Activated CD4-positive, CD25-positive, alpha-beta regulatory T cell (primary cell): ENCODE measurements at regions not wholly inside any gene's neighbourhood (a gene's known extent, or its start where the extent isn't known, plus 50 kb on each side); places are given as distances from the start of the nearest gene placed in this dataset.

Source experiments
- DNase-seq, 4 experiments: peaks; one replicate each; lab custom pipeline; 2025; lab: John Stamatoyannopoulos, UW

DNA sequence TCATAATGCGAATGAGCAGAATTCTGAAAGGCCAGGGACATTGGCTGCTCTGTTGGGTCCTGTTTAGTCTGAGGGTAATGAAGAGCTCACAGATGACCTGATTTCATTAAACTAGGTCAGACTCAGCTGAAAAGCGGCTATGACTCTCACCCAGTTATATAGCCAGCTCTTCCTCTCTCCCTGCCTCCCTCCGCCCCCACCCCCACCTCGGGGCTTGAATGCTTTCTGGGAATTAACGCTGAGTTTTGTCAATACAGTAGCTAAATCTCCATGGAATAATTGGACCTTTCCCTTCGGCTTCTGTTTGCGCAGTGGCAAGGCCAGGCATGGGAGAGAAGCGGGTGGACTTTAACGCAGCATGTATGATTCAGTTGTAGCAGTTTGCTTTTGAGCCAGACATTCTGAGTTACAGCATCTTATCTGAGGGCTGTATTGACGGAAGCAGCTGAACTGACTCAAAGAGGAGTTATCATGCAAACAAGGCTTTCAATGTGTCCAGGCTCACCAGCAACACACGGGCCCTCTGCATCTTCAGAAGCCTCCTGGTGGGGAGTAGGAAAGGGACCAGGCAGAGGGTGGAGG, 110.6 kb downstream of the MYCN start:
- no peak for DNase-seq

GRCh38 chr2:16050261-16050907, 110.0 kb downstream of the MYCN start:
- no peak for DNase-seq

DNA sequence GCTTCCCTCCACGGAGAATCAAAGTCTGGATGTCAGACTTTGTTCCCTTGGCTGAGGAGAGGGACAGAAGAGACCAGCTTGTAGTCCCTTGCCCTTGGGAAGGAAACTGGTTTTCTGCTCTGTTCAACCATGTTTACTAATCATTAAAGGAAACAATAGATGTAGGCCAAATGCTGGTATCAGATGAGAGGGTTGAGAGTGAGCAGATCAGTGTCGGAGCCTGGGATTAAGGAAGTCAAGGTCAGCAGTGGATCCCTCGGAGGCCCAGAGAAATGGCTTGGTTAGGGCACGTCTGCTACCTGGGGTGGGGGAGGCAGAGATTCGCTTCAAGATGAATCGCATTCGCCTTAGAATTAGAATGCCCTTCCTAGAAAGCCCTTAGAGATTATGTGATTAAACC, 109.1 kb downstream of the MYCN start:
- no peak for DNase-seq

- no peak for DNase-seq
Measured at GRCh38 chr2:16048466-16048865, 108.1 kb downstream of the MYCN start.

GRCh38 chr2:16047701-16048100, 107.4 kb downstream of the MYCN start:
- DNase-seq, result no peak

DNA sequence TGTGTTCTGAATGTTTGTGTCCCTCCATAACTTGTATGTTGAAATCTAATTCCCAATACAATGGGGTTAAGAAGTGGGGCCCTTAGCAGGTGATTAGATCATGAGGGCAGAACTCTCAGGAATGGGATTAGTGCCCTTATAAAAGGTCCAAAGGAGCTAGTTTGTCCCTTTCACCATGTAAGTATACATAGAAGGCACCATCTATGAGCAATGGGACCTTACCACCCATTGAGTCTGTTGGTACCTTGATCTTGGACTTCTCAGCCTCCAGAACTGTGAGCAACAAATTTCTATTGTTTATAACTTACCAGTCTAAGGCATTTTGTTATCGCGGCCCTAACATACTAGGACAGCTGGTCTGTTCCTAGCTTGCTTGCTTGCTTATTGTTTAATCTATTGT, 106.3 kb downstream of the MYCN start:
- no peak for DNase-seq

- DNase-seq, result no peak
Measured at GRCh38 chr2:16045653-16046352, 105.5 kb downstream of the MYCN start.

DNA sequence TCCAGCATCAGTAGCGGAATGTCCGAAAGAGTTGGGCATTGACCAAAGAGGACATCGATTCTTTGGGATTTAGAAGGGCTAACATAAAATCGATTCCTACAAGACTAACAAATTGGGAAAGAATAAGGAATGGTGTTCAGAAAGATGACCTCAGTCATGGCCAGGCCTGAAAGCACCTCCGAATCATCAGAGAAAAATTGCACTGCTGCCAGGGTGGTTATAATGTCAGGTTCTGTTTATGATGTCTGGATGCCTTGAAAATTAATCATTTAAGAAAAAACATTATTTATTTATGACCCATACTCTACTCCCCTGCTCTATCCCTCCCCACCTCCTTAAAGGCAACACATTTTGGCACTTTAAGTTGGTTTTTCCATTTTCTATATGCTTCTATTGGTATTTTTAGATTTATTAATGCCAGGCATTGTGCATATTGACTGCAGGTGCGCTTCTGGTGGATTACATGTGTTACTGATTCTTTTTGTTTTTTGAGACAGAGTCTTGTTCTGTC, 104.7 kb downstream of the MYCN start:
- DNase-seq, result no peak

GRCh38 chr2:16043627-16044026, 103.3 kb downstream of the MYCN start:
- DNase-seq, result no peak

DNA sequence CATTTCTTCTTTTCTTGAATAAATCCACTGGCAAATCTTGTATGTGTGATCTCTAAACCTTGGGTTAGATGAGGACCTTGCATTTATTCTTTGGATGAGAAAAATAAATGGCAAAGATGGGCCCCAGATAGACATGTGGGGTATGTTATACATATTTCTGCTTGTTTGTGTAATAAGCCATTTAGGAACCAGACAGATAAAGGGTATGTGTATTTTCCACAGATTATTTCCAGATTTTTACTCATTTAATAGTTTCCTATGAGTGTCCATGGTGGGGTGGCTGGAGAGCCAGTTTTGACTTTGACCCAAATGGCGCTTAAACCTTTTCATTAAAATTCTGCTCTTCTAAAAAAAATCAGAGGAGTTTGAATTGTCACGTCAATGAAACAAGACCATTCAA, 102.8 kb downstream of the MYCN start:
- no peak for DNase-seq

DNA sequence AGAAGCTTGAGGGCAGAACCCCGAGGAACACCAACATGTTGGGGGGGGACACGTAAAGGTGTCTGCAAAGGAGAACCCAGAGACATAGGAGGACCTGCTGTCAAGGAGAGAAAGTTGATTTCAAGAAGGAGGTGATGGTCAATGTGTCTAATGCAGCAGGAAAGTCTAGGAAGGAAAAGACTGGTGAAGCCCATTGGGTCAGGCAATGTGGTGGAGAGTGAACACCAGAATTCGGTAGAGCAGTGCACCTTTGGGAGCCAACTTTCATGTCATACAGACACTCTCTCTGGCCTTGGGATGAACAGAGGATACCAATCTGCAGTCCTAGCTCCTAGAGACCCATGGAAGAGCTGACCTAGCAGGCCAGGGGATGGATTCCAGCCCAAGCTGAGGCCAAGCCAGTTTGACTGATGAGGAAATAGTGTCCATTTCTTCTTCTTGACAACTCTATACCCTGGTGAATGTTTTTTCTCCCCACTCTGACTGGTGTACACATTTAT, 101.9 kb downstream of the MYCN start:
- DNase-seq, result no peak

- DNase-seq, result no peak
Measured at GRCh38 chr2:16040271-16041010, 100.1 kb downstream of the MYCN start.

GRCh38 chr2:16039823-16040222, 99.5 kb downstream of the MYCN start:
- no peak for DNase-seq

DNA sequence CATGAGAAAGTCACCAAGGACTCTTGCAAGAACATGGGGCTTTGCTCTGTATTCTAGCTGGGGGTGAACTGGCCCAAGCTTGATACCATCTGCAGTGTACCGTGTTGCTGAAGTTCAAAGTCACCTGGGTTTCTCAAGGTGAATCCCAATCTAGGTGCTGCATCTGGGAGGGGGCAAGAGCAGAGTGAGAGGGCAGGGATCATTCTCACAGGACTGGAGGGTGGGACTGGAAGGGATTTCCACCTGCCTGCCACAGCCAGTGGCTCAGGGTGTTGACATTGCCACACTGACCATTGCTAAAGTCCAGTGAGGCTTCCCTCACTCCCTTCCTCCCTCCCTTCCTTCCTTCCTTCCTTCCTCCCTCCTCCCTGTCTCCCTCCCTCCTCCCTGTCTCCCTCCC, 98.7 kb downstream of the MYCN start:
- no peak for DNase-seq

DNA sequence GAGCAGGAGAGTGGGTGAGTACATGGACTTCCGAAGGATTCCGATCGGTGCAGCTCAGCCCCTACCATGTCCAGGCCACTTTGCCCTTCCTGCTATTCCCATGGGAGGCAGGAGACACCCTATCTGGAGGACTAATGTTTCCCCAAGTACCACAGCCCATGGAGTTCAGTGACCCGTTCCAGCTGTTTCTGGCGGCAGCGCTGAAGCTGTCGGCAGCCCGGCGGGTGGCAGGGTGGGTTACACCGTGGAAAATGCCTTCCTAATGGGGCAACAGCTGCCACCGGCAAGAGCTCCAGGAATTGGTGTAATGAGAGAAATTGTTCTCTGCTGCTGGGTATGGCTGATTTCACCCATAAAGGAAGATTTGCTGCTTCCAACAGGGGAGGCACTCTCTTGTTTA, 98.3 kb downstream of the MYCN start:
- no peak for DNase-seq

DNA sequence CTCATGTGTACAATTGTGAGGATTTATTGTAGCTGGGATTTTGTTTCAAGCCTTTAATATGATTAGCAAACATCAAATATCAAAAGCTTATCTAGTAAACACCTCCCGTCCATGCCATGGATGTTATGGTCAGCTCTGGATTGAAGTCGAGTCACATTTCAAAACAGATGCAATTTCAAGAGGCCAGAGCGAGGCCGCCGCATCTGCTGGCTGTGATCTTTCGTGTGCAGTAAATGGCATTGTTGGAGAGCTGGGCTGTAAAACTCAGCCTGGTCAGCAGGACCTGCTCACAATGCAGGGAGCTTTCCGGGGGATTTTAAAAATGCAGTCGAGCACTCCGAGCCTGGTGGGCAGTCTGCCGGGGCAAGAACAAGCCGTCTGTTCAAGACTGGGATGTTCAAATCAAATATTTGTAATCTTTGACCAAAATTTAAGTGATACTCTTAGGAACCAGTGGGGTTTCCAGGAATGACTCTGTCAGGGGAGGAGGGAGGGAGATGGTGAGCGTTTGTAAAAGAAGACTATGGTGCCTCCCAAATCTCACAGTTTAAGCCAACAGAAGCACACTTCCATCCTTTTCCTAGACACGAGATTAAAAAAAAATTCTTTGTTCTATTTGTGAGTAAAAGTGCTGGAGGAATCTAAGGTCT, 97.6 kb downstream of the MYCN start:
- DNase-seq, result no peak

DNA sequence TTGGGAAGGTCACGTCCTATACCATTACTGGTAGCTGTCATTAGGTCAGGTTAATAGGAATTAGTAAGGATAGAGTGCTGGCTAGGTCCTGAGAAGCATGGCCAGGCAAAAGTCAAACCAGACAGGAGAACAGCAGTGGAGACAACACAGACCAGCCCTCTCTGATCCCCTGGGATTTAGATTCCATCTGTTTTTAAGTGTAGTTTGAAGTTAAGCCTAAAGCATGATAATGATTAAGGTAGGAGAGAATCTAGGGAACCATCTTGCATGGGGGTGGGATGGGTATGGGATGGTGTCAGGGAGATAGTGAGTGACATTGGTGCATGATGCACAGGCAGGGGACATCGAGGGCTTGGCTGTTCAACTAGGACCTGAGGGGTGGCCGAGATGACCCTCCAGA, 96.6 kb downstream of the MYCN start:
- DNase-seq, result no peak

GRCh38 chr2:16035747-16036745, 95.7 kb downstream of the MYCN start:
- DNase-seq, result no peak

DNA sequence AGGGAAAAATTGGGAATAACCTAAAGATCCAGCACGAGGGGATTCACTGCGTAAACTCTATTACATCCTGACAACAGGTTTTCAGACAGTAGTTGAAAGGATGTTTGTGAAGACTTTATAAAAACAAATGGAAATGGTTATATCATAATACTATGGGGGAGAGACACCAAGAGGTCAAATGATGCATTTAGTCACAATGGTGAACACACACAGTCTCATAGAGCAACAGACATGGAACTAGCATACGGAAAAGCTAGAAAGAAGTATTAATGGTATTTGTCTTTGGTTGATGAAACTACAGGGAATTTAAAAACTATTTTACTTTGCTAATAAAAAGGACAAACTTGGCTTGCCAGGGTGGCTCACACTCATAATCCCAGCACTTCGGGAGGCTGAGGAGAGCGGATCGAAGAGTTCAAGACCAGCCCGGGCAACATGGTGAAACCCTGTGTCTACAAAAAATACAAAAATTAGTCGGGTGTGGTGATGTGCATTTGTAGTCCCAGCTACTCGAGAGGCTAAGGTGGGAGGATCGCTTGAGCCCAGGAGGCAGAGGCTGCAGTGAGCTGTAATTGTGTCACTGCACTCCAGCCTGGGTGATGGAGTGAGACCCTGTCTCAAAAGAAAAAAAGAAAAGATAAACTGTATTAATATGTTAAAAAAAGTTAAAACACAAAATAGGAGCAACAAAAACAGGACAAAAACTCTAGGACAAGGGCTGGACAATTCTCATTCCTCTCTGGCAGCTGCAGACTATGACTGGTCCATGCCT, 94.8 kb downstream of the MYCN start:
- no peak for DNase-seq
